NCI-H128 (cell line): ENCODE measurements at regions not wholly inside any gene's neighbourhood (a gene's known extent, or its start where the extent isn't known, plus 50 kb on each side); places are given as distances from the start of the nearest gene placed in this dataset.

Source experiments
- DNase-seq: peaks from one replicate; lab custom pipeline; 2025; ENCODE audit not compliant: unreplicated experiment; lab: John Stamatoyannopoulos, UW

DNA sequence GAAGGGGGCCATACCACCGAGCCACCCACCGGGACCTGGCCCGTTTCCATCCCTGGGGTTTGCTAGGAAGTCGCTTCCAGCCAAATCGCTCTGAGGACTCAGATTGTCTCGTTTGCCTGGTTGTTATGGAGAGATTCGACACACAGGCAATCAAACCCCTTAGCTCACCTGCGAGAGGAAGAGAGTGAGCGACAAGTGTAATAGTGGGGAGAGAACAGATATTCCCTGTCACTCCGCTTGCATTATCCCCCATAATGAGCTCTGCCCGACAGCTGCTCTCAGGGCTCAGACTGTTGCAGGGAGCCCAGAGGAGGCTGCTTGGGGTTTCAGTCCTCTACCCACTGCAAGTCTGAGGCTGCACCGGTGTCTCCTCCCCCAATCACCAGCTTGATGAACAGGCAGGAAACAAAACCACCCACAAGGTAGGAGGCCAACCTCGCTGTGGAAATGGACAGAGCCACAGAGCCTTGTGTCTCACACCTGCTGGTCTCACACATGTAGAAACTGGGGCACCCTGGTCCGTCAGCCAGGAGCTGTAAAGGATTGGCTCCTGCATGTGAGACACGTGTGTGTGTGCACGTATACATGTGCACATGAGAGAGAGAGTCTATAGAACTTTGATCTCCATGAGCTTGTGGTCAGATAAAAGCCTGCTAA, 351.1 kb downstream of the BUD13 start:
- no peak for DNase-seq

DNA sequence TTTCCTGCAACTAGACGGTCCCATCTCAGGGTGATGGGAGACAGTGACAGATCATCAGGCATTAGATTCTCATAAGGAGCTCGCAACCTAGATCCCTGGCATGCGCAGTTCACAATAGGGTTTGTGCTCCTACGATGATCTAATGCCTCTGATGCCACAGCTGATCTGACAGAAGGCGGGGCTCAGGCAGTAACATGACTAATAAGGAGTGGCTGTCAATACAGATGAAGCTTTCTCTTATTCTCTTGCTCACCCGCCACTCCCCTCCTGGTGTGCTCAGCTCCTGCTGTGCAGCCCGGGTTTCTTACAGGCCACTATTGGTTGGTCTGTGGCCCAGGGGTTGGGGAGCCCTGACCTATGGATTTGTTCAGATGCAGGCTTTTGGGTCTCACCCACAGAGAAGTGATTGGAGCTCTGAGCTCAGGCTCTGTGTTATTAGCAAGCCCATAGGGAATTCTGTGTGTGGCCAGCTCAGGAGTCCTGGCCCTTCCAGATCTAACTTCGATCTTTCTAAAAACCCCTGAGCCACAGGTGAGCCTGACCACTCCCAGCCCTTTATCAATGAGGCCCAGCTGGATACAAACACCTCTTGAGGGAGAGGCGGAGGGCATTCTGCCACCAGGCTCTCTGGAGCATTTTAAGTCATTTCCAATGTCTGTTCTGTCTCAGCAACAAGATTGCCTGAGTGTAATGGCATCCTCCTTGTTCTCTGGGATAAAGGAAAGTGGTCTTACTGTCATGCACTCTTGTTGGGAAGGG, 351.8 kb downstream of the BUD13 start:
- DNase-seq, result no peak

DNA sequence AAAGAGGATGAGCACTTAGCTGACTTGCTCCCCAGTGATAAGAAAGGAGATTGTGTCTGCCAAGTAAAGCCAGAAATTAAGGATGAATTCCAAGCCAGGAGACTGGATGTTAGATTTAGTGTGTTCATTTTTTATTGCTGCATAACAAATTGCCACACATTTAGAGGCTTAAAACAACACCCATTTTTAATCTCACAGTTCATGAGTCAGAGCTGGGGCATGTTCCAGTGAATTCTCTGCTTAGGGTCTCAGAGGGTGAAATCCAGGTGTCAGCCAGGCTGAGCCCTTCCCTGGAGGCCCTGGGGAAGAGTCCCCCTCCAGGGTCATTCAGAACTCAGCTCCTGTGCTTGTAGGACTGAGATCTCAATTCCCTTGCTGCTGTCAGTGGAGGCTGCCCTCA, 352.8 kb downstream of the BUD13 start:
- no peak for DNase-seq

DNA sequence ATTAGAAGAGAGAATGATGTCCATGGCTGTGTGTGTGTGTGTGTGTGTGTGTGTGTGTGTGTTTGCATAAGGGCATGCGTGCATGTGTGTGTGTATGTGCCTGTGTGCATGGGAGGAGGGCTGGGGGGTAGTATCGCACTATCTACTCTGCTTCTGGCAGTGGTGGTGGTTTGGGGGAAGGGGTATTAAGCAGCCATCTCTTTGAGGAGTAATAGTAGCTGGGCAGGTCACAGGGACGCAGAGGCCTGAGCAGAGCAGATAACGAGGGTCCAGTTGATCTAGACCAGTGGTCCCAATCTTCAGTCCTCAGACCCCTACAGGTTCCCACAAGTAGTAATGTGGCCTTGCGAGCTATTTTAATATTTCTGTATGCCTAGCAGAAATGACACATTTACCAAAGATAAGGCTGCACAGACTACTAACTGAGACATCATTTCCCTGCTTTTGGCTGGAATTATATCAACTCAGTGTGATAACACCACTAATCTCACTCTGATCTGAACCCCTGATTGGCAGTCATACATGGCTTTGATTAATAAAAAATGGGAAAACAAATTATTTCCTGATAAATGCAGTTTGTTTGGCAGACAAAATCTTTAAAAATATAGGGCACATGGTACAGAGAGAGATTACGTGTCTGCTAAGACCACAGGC, 354.3 kb downstream of the BUD13 start:
- no peak for DNase-seq

DNA sequence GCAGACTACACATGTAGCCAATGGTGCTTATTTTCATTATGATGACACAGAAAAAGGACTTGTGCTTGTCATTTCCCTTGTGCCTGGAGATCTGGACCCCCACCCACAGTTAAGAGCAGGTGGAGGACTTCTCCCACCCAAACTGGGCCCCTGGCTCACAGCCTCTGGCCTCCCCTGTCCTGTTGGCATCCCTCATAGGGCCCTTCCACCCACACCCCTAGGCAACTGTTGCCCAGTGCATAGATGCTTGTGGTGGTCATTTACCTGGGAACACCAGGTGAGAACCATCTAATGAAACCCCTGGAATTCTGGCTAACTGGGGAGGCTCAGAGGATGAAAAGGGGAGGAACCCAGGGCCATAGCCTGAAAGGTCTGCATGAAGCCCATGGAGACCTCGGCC, 355.9 kb downstream of the BUD13 start:
- no peak for DNase-seq

DNA sequence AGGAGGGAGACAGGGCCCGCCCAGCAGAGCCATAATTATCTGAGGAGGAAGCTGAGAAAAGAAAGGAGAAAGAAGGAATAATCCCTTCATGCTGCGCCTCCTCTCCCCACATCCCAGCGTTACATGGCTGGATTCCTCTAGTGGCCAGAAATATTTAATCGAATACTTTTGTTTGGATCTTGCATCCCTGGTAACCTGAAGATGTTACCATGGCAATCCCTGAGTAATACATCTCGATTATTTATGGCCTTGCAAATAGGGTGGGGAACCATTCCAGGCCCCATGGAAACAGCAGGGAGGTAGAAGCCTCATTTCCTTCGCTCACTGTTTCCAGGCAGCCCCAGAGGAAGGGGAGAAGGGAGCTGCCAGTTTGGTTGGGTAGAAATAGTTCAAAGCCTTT, 357.7 kb downstream of the BUD13 start:
- no peak for DNase-seq

- no peak for DNase-seq
Measured at GRCh38 chr11:116414357-116414880, 358.4 kb downstream of the BUD13 start.

- no peak for DNase-seq
Measured at GRCh38 chr11:116413301-116414242, 359.2 kb downstream of the BUD13 start.

GRCh38 chr11:116412118-116412889, 360.5 kb downstream of the BUD13 start:
- DNase-seq, result no peak

DNA sequence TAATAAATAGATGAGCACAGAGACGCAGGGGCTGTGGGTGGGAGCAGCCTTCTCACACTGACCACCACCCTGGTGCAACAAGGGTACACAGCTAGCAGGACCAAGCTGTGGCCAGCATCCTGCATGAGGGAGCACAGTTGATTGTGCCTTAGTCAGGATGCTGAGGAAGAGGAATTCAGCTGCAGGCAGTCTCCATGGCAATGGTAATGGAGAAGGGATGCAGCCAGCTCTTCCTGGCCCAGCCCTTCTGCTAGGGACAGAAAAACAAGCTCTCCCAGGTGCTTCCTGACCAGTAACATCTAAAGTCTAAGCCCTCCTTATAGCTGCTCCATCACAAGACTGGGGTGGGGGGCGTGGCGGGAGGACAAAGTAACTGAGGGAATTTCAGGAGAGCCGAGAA, 363.5 kb downstream of the BUD13 start:
- DNase-seq, result no peak

DNA sequence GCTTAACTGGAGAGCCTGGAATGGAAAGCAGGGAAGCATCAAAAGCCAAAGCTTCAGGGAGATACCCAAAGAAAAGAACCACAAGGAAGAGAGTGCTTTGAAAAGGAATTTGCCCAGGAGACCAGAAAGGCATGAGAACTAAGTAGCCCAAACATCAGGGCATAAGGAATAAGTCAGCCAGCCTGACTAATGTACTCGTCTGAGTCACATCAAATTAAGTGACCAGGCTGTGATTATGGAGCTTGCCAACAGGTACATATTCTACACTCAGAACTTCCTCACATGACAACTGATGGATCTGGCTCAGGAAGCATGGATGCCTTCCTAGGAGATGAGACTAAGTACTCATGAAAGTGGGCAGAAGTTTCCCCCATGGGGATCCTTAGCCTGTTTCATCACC, 366.7 kb downstream of the BUD13 start:
- DNase-seq, result no peak

DNA sequence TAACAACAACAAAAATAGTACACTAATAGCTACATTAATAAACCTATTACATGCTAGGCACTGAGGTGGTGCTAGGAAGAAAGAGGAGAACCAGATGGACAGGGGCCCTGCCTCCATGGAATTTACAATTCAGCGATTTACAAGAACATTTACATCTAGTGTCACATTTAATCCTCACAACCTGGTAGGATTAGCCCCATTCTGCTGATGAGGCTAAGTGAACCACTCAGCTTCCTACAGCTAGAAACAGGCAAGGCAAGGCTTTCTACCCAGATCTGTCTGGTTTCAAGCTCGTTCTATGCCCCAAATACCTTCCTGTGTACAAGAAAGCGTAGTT, 368.4 kb downstream of the BUD13 start:
- no peak for DNase-seq

GRCh38 chr11:116403794-116404461, 368.9 kb downstream of the BUD13 start:
- DNase-seq, result no peak

DNA sequence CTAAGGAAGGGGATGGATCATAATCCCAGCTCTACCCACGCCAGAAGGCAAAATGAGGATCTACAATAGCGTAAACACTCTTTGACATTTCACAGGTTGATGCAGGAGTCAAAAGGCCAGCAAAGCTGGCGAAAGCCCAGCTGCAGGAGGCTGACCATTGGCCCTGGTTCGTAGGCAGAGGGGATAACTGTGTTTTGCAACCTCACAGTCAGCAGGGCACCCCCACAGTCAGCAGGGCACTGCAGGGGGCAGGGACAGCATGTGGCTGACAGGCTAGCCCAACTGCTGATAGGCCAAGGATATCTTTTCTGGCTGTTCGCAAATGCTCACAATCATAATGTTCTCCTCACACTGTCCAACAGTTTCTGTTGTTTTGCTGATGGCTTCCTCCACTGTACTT, 372.7 kb downstream of the BUD13 start:
- no peak for DNase-seq

DNA sequence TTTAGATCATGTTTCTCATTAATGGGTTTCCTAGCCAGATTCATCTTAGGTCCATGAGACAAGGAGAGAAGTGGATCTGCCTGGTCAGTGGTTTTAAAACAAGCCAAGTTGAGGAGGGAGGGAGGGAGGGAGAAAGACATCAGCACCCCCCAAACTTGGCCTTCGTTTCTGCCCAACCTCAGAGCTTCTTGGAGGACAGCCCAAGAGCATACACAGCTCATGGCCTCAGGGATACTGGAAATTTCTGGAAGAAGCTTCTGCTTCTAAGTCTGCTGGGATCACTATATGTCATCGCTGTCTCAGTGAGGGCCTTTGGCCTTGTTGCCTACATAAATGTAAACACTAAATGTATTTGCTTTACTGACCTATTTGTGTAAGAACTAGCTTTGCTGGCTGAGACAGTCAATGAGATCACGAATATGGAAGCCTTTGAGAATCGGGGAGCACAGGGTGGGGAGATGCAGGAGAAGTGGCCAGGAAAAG, 375.1 kb downstream of the BUD13 start:
- no peak for DNase-seq

GRCh38 chr11:116396331-116396730, 376.5 kb downstream of the BUD13 start:
- DNase-seq, result no peak

GRCh38 chr11:116394022-116394421, 378.8 kb downstream of the BUD13 start:
- DNase-seq, result no peak

DNA sequence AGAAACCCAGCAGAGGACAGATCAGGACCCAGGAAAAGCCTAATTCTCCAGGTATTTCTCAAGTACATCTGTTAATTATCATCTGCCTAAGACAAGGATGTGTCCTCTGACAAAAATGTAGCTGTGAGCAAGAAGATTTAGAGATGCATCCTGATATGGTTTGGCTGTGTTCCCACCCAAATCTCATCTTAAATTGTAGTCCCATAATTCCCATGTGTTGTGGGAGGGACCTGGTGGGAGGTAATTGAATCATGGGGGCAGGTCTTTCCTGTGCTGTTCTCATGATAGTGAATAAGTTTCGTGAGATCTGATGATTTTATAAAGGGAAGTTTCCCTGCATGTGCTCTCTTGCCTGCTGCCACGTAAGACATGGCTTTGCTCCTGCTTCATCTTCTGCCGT, 381.8 kb downstream of the BUD13 start:
- DNase-seq, result no peak

DNA sequence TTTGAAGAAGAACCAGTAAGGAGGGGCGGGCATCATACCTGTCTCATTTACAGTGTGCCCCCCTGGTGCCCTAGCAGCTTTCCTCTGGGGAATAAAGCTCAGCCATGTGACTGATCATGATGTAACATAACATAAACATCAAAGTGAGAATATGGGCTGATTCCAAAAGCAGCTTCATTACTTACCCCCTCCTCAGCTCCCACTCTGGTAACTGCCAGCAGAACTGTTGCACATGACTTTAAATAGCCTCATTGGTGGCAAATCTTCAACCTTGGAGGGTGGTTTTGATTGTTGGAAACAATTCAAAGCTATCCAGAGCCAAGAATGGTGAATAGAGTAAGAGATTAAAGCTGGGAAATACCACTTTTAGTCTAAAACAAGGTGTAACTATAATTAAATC, 384.6 kb downstream of the BUD13 start:
- DNase-seq, result no peak

DNA sequence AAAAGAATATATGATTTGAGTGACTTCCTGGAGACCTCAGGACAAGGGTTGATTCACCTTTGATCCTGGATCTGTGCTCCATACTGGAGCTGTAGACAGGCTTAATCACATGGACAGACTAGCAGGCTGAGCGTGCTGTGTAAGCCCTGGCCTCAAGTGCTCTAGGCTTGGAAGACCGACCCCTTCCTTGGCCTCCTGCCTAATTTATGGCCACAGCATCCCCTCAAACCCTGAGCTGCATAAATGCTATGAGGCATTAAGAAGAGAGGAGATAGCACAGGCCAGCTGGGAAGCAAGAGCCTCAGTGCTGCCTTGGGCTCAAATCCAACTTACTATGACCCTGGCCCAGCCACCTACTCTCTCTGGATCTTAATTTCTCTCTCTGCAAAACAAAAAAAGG, 385.1 kb downstream of the BUD13 start:
- no peak for DNase-seq
